ENCODE measurements at regions not wholly inside any gene's neighbourhood (a gene's known extent, or its start where the extent isn't known, plus 50 kb on each side); places are given as distances from the start of the nearest gene placed in this dataset.

- 0% methylated on average over 2 of the region's 2 CpGs for WGBS (ENCODE audit: insufficient coverage, insufficient replicate concordance, low lambda C conversion rate, missing lambda C conversion rate)
- in situ Hi-C loops (cut with MboI): no loop called here
- FAIRE-seq: no peak
These were observed 1008.5 kb upstream of the LCORL start for GRCh38 chr4:19030048-19030447.

GRCh38 chr4:19026281-19026680, 1004.7 kb upstream of the LCORL start:
- ATAC-seq (no peak), FAIRE-seq (no peak), DNase-seq (ENCODE audit: low read depth, low spot score) (no peak)
- 0% methylated on average over 1 of the region's 1 CpG for WGBS (ENCODE audit: insufficient coverage, insufficient replicate concordance, low lambda C conversion rate, missing lambda C conversion rate)
- no peaks in the 10 kb centered on the region for H4K20me1 ChIP-seq (ENCODE audit: control insufficient read depth, insufficient read depth)
- H3K4me2 ChIP-seq (ENCODE audit: control insufficient read depth, insufficient read depth): no peak overlapping the region
- H3K4me3 ChIP-seq: no peak overlapping the region
- SMC1A ChIA-PET (ENCODE audit: uncharacterized antibody, unreplicated experiment): interaction anchor here (1.4 kb wide), 1 partner anchor 57 kb away, joined by 3 read pairs; no protein-coding TSS in a partner anchor
- no peaks in the 10 kb centered on the region for H3K4me1 ChIP-seq (ENCODE audit: control insufficient read depth, insufficient read depth, low read length)
- intact Hi-C loops (cut with micrococcal nuclease; ENCODE audit: unreplicated experiment): no loop called here
- in situ Hi-C loops (cut with MboI): no loop called here
- H3K36me3 ChIP-seq (ENCODE audit: control insufficient read depth in 2 of 2, insufficient read depth in 2 of 2, low read length in 1 of 2): no peaks in the 10 kb centered on the region
- no peak overlapping the region for H3K27ac ChIP-seq (ENCODE audit: control insufficient read depth, insufficient read depth)
- no peaks in the 10 kb centered on the region for H3K27me3 ChIP-seq (replicated peaks in 1 of 2; ENCODE audit: control insufficient read depth in 2 of 2, insufficient read depth in 2 of 2, low read length in 1 of 2)
- POLR2A ChIA-PET: no interaction called here
- BruUV-seq (replicated peaks): no TSS peak
- TF ChIP-seq ESRRA (IDR thresholded peaks at IDR 0.05; ENCODE audit: low read length) (no peak), IKZF1 (conservative IDR thresholded peaks at IDR 0.05) (no peak), CREB1 (IDR thresholded peaks at IDR 0.05; ENCODE audit: low read depth) (no peak), ASH2L (IDR thresholded peaks at IDR 0.05; ENCODE audit: borderline replicate concordance, low read depth) (no peak), SP1 (IDR thresholded peaks at IDR 0.05; ENCODE audit: low read depth, low read length) (no peak), PRDM15 (CRISPR knock-in tag; IDR thresholded peaks at IDR 0.05) (no peak), ZNF384 (IDR thresholded peaks at IDR 0.05; ENCODE audit: borderline replicate concordance, low read depth, low read length) (no peak), CREM (IDR thresholded peaks at IDR 0.05; ENCODE audit: low read depth) (no peak), TAF1 (IDR thresholded peaks at IDR 0.05; ENCODE audit: borderline replicate concordance, low read depth, low read length) (no peak), MTA3 (IDR thresholded peaks at IDR 0.05; ENCODE audit: borderline replicate concordance, low read length) (no peak), NBN (IDR thresholded peaks at IDR 0.05) (no peak)
- CTCF ChIA-PET: interaction anchor here (1.1 kb wide), 1 partner anchor 22 kb away, joined by 3 read pairs; no protein-coding TSS in a partner anchor
- RAD21 ChIA-PET (ENCODE audit: unreplicated experiment): no interaction called here
- H2AFZ ChIP-seq (ENCODE audit: control insufficient read depth, low read depth, low read length): no peak overlapping the region
- no peaks in the 10 kb centered on the region for H3K9me3 ChIP-seq (replicated peaks; ENCODE audit: control insufficient read depth, insufficient read depth, low read length)
- no peaks in the 10 kb centered on the region for H3K79me2 ChIP-seq (ENCODE audit: control insufficient read depth, insufficient read depth, low read length)
- no peak overlapping the region for H3K9ac ChIP-seq (ENCODE audit: control insufficient read depth, insufficient read depth, low read length)

More at GRCh38 chr4:19030048-19030447, 1008.5 kb upstream of the LCORL start:
- Histone ChIP-seq H3K4me3 (no peak overlapping the region), H3K36me3 (ENCODE audit: control insufficient read depth in 2 of 2, insufficient read depth in 2 of 2, low read length in 1 of 2) (no peaks in the 10 kb centered on the region), H3K4me1 (ENCODE audit: control insufficient read depth, insufficient read depth, low read length) (no peaks in the 10 kb centered on the region), H4K20me1 (ENCODE audit: control insufficient read depth, insufficient read depth) (no peaks in the 10 kb centered on the region), H3K9me3 (replicated peaks; ENCODE audit: control insufficient read depth, insufficient read depth, low read length) (no peaks in the 10 kb centered on the region), H3K9ac (ENCODE audit: control insufficient read depth, insufficient read depth, low read length) (no peak overlapping the region), H3K27ac (ENCODE audit: control insufficient read depth, insufficient read depth) (no peak overlapping the region), H3K27me3 (replicated peaks in 1 of 2; ENCODE audit: control insufficient read depth in 2 of 2, insufficient read depth in 2 of 2, low read length in 1 of 2) (no peaks in the 10 kb centered on the region), H3K79me2 (ENCODE audit: control insufficient read depth, insufficient read depth, low read length) (no peaks in the 10 kb centered on the region), H3K4me2 (ENCODE audit: control insufficient read depth, insufficient read depth) (no peak overlapping the region), H2AFZ (ENCODE audit: control insufficient read depth, low read depth, low read length) (no peak overlapping the region)
- ChIA-PET POLR2A (no interaction called here), SMC1A (ENCODE audit: uncharacterized antibody, unreplicated experiment) (no interaction called here), RAD21 (ENCODE audit: unreplicated experiment) (no interaction called here), CTCF (no interaction called here)
- TF ChIP-seq ETV6 (conservative IDR thresholded peaks at IDR 0.05 in 1 of 2, IDR thresholded peaks at IDR 0.05 in 1 of 2; ENCODE audit: borderline replicate concordance in 1 of 2, low read depth in 1 of 2) (no peak), CHD1 (IDR thresholded peaks at IDR 0.05; ENCODE audit: low read depth, low read length) (no peak), NFYA (IDR thresholded peaks at IDR 0.05; ENCODE audit: borderline replicate concordance, low read depth, low read length) (no peak), FOXM1 (IDR thresholded peaks at IDR 0.05; ENCODE audit: low read depth, low read length) (no peak)
- BruUV-seq (replicated peaks): no TSS peak
- no peak for ATAC-seq
- intact Hi-C loops (cut with micrococcal nuclease; ENCODE audit: unreplicated experiment): no loop called here
- DNase-seq (ENCODE audit: low read depth, low spot score): no peak

All from GM12878 (cell line).